ENCODE measurements at regions not wholly inside any gene's neighbourhood (a gene's known extent, or its start where the extent isn't known, plus 50 kb on each side); places are given as distances from the start of the nearest gene placed in this dataset.

DNA sequence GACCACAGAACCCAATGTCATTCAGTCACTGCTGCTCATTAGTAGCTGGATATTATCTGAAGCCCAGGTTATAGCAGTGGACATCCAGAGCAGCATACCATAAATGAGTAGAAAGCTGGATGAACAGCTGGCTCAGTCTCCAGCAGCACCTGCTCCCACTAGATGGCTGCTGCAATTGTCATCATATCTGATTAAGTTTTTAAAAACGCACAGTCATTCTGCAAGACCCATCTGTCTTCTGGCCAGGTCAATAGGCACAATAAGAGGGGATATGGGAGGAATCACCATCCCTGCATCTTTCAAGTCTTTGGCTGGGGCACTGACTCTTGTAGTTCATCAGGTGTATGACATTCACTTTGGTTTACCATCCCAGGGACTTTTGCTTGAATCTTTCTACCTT is 55.1 kb upstream of the XDH start:
- no peak for DNase-seq

DNA sequence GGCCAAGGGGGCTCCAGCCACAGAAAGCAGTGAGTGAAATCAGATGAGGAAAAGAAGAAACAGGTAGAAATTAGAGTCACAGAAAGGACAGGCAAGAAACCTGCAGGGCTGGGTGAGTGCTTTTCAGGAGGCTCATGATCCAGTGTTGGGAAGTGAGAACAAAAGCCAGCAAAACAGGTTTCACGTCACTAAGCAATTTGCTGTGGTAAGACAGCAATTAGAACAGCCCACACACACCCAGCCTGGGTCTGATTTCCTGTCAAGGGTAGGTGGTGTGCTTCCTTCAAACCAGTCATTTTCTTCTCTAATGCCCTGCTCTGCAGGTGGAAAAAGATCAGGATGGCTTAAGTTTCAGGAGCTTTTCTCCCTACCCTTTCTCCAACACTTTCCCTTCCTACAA is 52.9 kb upstream of the XDH start:
- DNase-seq = peak; percentile 13

Measured in NCI-H774 (cell line).